ENCODE measurements at regions not wholly inside any gene's neighbourhood (a gene's known extent, or its start where the extent isn't known, plus 50 kb on each side); places are given as distances from the start of the nearest gene placed in this dataset.

DNA sequence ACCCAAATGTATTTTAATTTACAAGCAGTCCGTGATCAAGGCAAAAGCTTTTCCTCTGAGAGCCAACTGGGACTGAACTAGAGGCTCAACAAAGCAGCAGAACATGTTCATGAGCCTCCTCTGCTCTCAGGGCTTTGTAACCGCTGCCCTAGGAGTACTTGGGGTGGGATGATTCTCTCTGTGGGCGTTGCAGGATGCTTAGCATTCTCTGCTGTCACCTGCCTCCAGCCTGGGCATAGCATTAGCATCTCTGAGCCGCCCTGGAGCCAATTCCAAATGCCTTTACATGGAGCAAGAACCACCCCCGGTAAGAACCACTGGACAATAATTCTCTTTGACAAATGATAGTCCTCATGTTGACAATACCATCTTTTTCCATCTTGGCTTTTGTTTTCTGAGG, 237.6 kb upstream of the CDH4 start:
- no peak for DNase-seq (ENCODE audit: extremely low read depth, low read depth)

DNA sequence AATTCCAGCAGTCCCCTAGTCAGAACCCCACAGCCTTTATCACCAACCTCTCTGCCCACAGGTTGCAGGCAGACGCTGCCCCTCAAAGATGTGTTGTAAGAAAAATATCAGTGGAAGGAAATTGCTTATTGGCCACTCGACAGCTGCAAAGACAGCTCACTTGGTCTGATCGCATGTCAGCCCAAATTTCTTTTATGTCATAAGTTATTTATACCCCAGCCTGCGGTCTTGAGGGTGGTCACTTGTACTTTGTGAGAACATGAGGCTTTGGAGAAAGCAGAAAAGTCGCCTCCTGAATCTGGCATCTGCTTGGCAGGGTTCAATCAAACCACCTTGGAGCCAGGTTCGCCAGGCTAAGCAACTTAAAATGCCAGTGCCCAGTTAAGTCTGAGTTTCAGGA, 236.5 kb upstream of the CDH4 start:
- no peak for DNase-seq (ENCODE audit: extremely low read depth, low read depth)

DNA sequence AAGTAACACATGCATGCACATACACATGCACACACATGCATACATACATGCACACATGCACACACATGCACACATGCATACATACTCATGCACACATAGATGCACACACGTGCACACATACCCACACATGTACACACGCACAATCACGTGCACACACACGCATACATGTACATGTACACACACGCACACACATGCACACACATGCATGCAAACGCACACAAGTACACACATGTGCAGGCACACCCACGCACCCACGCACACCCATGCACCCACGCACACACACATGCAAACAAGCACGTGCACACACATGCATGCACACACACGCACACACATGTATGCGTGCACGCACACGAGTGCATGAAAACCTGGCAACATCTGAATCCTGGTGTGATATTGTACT, 232.7 kb upstream of the CDH4 start:
- DNase-seq (ENCODE audit: extremely low read depth, low read depth) = no peak

DNA sequence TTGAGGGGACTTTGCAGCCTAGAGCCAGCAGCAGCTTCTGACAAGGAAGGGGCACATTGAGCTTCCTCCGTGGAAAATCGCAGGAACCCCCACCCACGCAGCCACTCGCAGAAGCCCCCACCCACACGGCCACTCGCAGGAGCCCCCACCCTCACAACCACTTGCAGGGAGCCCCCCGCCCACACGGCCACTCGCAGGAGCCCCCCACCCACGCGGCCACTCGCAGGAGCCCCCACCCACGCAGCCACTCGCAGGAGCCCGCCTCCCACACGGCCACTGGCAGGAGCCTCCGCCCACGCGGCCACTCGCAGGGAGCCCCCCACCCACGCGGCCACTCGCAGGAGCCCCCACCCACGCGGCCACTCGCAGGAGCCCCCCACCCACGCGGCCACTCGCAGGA, 228.4 kb upstream of the CDH4 start:
- no peak for DNase-seq (ENCODE audit: extremely low read depth, low read depth)

DNA sequence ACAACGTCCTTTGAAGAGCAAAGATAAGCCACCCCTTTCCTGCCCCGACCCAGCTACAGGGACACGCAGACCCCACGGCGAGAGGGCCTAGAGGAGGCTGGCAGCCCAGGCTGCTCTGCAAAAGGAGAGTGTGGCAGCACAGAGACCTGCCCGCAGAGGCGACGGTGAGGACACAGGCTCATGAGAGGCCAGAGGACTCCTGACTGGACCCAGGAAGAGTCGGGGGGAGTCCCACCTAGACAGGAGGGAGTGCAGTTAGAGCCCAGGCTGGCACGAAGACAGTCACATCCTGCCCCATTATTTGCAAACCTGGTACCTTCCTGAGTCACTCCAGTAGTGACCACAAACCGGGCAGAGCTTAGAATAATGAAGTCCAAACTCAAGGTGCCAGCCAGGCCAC, 227.7 kb upstream of the CDH4 start:
- no peak for DNase-seq (ENCODE audit: extremely low read depth, low read depth)

DNA sequence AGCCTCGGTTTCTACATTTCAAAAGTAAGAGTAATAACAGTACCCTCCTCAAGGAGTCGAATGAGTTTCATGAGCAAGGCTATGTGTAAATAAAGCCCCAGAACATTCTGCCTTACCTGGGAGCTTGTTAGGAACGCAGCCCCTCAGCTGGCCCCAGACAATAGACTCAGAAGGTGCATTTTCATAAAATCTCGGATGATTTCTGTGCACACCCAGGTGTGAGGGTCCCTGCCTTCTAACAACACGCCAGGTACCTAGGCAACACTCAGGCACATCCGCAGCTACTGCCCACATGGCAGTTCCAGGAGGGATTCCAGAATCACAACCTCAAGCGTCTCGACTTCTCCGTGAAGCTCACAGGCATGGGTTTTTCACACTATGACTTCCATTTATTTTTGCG, 226.5 kb upstream of the CDH4 start:
- DNase-seq (ENCODE audit: extremely low read depth, low read depth) = no peak

DNA sequence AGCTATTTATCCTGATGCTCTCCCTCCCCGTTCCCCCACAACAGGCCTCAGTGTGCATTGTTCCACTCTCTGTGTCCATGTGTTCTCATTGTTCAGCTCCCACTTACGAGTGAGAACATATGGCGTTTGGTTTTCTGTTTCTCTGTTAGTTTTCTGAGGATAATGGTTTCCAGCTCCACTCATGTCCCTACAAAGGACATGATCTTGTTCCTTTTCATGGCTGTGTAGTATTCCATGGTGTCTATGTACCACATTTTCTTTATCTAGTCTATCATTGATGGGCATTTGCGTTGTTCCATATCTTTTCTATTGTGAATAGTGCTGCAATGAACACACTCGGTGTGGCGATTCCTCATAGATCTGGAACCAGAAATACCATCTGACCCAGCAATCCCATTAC, 225.9 kb upstream of the CDH4 start:
- no peak for DNase-seq (ENCODE audit: extremely low read depth, low read depth)

DNA sequence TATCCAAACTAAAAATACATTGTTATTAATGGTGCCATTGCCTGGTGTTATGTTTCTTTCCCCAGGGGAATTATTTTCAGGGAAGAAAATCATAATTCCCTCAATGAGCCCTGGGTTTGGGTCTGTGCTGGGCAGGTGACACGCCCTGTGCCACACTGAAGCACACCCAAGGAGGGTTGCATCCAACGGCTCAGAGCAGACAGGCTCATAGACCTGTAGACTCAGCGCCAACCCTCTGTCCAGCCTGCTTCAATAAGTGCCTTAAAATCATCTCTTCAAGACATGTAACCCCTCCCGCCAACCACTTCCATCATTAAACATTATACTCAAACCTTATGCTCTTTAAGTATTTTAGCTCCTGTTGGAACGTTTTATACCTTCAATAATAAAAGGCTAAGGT, 225.3 kb upstream of the CDH4 start:
- no peak for DNase-seq (ENCODE audit: extremely low read depth, low read depth)

DNA sequence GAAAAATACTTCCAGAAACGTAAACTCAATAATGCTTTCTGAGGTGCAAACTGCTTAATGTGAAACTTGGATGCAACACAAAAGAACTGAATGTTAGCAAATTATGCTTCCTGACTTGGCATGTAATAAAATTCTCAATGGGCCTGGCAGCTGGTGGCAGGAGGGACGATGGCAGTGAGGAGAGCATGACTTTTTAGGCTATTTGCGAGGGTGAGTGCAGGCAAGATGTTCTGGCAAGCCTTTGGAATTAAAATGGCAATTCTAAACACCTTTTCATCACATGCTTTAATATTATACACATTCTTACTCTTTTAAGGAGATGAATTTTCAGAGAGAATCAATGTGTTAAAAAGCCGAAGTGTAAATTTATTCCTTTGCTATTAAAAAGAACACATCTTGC, 224.8 kb upstream of the CDH4 start:
- no peak for DNase-seq (ENCODE audit: extremely low read depth, low read depth)

DNA sequence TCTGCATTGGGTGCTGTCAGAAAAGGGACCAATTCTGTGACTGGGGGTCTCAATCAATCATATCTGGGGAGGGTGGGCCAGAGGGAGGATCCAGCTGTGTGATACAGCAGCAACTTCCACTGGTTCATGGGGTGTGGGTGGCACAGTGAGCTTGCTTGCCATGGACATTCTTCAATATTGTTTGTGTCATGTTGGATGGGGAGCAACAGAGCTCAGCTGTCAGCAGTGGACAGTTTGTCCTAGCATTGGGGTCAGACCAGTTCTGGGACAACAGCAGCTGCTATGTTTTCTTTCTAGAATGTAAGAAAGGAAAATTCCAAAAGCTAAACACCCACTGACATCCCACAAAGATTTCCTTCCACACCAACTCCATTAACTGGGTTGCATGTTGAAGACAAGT, 221.9 kb upstream of the CDH4 start:
- no peak for DNase-seq (ENCODE audit: extremely low read depth, low read depth)

DNA sequence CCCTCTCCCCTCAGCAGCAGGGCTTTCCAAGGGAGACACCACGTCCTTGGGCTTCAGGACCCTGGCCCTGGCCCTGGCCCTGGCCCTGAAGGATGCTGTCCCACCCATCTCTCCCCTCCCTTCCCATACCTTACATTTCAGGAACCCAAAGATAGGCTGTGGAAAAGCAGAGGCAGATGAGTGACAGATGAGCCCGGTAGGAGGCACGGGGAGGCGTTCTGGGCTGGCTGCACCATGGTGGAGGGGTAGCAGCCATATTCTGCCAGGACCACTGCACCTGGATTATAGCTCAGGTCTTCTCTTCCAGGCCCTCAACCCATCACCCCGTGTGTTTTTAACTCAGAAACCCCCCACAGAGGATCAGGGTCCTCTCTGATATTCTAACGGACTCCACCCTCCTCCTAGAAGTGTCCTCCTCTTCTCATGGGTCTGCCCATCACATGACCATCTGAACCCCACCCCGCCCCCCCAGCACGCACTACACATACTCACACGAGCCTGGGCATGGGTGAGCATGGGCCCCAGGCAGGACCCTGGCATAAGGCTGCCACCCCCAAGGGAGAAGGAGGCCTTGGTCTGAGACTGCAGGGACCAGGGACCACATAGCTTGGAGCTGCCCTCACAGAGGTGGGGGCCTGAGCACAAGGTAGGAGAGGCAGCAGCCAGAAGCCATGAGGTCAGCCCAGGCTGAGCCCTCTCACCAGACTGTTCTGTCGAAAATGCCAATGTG, 220.8 kb upstream of the CDH4 start:
- DNase-seq (ENCODE audit: extremely low read depth, low read depth) = no peak

DNA sequence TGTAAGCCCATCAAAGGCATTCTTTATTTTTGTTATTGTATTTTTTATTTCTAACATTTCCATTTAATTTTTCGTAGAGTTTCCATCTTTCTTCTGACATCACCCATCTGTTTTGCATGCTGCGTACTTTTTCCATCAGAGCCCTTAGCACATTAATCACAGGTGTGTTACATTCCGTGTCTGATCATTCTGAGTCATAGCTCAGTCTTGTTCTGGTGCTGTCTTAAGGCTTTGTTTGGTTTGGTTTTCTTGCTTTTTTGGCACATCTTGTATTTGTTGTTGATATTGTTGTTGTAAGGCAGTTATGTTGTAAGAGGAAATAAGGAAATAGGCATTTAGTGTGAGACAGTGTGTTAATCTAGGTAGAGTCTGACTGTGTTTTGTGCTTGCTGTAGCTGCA, 214.6 kb upstream of the CDH4 start:
- no peak for DNase-seq (ENCODE audit: extremely low read depth, low read depth)

DNA sequence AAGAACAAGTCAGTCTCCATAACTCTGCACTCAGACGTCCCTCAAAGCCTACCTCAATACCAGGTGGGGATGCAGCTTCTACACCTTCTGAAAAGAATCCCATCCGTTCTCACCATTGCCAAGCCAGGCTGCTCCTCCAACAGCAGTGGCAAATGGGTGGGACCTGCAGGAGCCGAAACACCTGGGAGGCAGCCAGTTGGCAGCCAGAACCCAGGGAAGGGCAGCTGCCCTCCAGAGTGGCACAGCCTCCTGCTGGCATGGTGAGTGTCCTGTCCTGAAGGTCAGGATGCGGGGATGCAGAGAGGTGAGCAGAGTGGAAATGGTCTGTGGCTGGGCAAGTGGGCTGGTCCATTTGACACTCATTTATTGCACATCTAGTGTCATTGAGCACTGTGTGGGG, 210.6 kb upstream of the CDH4 start:
- DNase-seq (ENCODE audit: extremely low read depth, low read depth) = no peak

DNA sequence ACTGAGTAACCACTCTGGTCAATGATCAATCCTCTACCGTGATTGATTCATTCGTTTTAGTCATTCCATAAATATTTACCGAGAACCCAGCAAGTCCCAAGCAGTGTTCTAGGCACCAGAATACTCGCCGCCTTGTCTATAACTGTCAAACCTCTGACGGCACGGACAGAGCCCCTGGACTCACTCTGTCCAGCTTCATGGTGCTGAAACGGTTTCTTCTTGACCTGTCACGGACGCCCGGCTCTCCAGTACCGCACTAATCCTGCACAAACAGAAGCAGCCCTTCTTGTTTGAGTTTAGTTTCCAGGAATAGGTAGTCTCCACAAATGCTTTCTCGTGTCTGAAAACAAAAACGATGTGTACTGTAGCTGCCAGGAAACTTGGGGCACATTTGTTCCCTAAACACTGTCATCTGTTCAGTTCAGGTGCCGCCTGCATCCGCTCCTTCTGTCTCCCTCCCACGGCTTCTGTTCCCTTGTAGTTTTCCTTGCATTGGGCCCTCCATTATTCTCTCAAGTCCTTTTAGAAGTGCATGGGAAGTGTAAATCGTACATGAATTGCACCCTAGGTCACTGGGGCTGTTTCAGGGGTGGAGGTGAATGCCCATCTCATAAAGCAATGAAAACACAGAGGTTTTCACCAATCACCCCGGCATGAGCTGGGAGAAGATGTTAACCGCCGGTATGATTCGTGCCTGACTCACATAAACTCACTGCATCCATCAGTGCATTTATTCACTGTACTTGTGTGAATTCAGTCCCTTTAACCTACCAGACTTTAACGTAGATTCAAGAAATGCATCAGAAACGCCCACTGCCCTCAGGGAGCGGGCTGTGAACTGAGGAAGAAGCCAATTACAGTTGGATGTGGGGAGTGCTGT, 209.3 kb upstream of the CDH4 start:
- DNase-seq (ENCODE audit: extremely low read depth, low read depth) = no peak

DNA sequence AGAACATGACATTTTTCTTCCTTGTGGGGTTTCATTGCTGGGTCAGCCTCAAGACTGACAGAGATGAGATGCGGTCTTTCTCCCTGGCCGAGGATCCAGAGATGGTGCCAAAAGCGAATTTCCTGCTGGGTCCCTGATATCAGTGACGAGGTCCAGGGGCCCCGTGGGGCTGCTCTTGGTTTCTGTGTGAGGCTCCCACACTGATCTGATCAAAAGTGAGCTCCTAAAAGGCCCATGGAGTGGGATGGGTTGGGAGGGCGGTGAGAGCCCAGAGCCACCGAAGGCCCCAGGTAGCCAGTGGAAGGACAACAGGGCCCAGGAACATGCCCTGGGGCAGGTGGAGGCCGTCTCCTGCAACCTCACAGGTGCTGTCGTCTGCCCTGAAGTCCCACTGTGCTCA, 208.4 kb upstream of the CDH4 start:
- DNase-seq (ENCODE audit: extremely low read depth, low read depth) = no peak

DNA sequence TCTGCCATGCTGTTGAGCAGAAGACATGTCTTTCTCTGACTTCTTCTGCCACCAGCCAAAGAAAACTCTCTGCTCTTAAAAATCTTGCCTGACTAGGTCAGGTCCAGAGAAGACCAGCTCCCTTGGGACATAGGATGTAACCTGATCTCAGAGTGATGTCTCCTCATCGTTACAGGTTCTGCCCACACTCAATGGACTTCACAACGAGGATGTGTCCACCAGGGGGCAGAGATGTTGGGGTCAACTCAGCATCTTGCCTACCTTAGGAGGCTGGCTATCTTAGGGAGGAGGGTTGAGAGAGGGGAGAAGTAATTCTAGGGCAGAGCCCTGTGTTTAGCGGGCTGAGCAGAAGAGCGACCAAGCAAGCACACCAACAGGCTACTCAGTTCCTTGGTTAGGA, 207.6 kb upstream of the CDH4 start:
- DNase-seq (ENCODE audit: extremely low read depth, low read depth) = no peak

DNA sequence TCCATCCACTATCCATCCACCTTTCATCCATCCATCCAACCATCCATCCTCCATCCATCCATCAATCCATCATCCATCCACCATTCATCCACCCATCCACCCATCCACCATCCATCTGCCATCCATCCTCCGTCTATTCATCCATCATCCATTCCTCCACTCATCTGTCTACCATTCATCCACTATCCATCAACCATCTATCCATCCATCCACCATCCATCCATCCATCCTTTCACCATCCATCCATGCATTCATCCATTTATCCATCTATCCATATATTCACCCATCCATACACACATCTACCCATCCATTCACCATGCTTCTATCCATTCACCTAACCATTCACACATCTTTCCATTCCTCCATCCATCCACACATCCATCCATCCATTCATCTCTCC, 207.0 kb upstream of the CDH4 start:
- DNase-seq (ENCODE audit: extremely low read depth, low read depth) = no peak

DNA sequence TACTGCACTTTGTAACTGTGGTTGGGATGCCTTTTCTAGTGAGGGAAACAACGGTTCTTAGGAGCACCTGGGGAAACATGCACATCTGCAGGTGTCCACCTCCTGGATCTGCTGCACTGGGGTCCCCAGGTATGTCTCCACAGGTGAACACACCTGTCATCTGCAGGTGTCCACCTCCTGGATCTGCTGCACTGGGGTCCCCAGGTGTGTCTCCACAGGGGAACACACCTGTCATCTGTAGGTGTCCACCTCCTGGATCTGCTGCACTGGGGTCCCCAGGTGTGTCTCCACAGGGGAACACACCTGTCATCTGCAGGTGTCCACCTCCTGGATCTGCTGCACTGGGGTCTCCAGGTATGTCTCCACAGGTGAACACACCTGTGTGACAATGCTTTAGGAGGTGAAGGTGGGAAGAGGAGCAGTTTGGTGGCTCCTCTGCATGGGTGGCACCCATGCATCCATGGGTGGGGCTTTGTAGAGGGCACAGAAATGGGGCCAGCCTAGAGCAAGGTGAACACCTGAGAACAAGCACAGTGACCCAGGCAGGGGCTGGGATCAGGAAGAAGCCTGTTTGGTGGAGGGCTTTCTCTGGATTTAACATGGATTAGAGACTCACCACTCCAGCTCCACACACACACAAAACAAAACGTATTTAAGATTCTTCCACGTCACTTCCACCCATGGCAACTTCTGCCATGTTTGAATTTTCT, 206.0 kb upstream of the CDH4 start:
- no peak for DNase-seq (ENCODE audit: extremely low read depth, low read depth)

DNA sequence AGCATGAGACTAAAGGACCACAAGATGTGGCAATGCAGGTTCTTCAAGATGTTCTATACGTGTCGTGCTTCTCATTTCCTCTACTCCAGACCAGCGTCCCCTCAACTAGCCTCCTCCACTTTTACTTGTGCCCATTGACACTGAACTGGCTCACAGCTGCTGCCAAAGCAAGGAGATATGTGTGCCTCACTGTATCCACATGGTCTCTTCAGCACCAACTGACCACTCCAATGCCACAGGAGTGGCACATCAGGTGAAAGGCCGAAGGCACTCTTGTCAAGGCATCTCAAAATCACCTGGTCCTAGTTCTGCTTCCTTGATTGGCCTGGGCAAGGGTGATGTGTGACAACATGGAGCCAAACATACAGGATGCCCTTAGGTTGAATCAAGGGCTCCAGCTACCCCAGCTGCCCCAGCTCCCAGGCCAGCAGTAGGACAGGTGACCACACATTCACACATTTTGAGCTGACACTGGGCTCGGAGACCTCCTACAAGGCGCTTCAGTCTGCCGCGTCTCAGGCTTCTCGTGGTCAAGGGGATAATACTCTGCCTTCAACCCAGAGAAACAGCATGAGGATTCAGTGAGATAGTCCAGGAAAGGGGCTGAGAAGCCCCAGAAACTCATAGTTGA, 205.2 kb upstream of the CDH4 start:
- no peak for DNase-seq (ENCODE audit: extremely low read depth, low read depth)

DNA sequence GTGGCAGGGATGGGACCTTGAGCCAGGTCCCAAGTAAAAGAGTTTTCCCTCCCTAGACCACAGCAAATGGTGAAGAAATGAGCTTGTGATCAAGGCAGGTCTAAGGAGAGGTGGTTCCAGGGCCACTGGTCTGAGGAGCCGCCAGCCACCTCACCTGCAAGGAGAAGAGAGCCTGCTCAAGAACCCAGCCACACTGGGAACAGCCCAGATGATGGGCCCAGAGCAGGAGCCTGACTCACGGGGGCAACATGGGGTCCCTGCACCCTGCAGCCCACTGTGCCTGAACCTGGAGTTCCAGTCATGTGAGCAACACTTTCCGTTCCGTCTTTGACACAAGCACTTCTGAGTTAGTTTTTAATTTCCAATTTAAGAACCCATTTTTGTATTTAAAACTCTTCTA, 204.5 kb upstream of the CDH4 start:
- DNase-seq (ENCODE audit: extremely low read depth, low read depth) = no peak

DNA sequence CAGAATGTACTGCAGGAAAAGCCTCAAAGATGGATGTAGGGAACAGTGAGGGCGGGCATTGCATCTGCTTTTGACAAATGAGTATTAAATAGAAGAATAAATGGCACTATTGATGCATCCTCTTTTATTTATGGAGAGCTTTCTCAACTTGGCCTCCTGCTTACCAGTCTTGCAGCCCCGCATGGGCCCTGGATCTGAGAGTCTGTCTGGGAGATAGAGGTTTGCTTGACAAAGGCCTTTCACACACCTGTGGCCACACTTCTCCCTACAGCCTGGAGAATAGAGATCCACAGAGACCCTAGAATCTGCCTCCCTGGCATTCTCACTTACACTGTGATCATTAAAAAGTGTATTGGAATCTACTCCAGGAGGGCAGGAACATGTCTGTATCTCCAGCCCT, 203.8 kb upstream of the CDH4 start:
- no peak for DNase-seq (ENCODE audit: extremely low read depth, low read depth)

Data from NCI-H460 (cell line).